ENCODE measurements at regions not wholly inside any gene's neighbourhood (a gene's known extent, or its start where the extent isn't known, plus 50 kb on each side); places are given as distances from the start of the nearest gene placed in this dataset.

GRCh38 chr12:30010071-30011052, 226.6 kb upstream of the TMTC1 start:
- Histone ChIP-seq H3K27me3 (no peaks in the 10 kb centered on the region), H3K36me3 (no peaks in the 10 kb centered on the region), H3K9me3 (no peaks in the 10 kb centered on the region), H3K27ac (peak overlapping the region; percentile 26 to 50), H3K4me1 (peaks cover 0 to 29% of the 10 kb centered on the region in 2 donors), H3K4me3 (no peak overlapping the region)
- intact Hi-C loops (cut with DNase I): no loop called here
- no peak for DNase-seq (ENCODE audit: low spot score in 2 of 2)
- TF ChIP-seq, protein P1, sequence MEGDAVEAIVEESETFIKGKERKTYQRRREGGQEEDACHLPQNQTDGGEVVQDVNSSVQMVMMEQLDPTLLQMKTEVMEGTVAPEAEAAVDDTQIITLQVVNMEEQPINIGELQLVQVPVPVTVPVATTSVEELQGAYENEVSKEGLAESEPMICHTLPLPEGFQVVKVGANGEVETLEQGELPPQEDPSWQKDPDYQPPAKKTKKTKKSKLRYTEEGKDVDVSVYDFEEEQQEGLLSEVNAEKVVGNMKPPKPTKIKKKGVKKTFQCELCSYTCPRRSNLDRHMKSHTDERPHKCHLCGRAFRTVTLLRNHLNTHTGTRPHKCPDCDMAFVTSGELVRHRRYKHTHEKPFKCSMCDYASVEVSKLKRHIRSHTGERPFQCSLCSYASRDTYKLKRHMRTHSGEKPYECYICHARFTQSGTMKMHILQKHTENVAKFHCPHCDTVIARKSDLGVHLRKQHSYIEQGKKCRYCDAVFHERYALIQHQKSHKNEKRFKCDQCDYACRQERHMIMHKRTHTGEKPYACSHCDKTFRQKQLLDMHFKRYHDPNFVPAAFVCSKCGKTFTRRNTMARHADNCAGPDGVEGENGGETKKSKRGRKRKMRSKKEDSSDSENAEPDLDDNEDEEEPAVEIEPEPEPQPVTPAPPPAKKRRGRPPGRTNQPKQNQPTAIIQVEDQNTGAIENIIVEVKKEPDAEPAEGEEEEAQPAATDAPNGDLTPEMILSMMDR (IDR thresholded peaks at IDR 0.05): no peak

DNA sequence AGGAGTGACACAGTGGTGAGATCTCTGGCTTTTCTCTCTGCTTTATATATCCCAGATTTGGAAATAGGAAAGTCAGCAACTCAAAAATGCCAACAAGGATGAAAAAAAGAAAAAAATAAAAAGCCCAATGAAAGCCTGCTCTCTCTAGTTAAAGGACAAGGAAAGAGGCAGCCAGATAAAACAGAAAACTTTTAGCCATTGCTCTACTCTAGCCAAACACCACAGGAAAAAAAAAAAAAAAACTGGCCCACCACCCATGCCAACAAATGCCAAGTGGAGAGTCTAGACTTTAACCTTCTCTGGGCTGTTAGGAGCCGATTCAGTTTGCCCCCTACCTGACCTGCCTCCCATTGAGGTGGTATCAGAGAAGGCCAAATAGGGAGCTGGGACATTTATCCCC, 222.3 kb upstream of the TMTC1 start:
- no peak for DNase-seq (ENCODE audit: low spot score in 2 of 2)
- TF ChIP-seq, protein P1 (IDR thresholded peaks at IDR 0.05): no peak
- Histone ChIP-seq H3K4me3 (peak overlapping the region in 1 of 2 donors; percentile 6), H3K27ac (peak overlapping the region; percentile 69 to 72), H3K4me1 (peaks cover 5 to 28% of the 10 kb centered on the region in 2 donors), H3K36me3 (no peaks in the 10 kb centered on the region), H3K27me3 (no peaks in the 10 kb centered on the region), H3K9me3 (no peaks in the 10 kb centered on the region)
- intact Hi-C loops (cut with DNase I): loop anchor here (5.0 kb wide), 2 partner anchors 39 to 624 kb away; partner anchors contain the start of gene ERGIC2

- Histone ChIP-seq H3K4me1 (peaks cover 5 to 20% of the 10 kb centered on the region in 2 donors), H3K9me3 (no peaks in the 10 kb centered on the region), H3K27ac (no peak overlapping the region), H3K27me3 (no peaks in the 10 kb centered on the region), H3K36me3 (no peaks in the 10 kb centered on the region), H3K4me3 (no peak overlapping the region)
- DNase-seq (ENCODE audit: low spot score in 2 of 2): no peak
- TF ChIP-seq, protein P1 (IDR thresholded peaks at IDR 0.05): no peak
- intact Hi-C loops (cut with DNase I): no loop called here
These were observed 219.6 kb upstream of the TMTC1 start for GRCh38 chr12:30003321-30003720.

DNA sequence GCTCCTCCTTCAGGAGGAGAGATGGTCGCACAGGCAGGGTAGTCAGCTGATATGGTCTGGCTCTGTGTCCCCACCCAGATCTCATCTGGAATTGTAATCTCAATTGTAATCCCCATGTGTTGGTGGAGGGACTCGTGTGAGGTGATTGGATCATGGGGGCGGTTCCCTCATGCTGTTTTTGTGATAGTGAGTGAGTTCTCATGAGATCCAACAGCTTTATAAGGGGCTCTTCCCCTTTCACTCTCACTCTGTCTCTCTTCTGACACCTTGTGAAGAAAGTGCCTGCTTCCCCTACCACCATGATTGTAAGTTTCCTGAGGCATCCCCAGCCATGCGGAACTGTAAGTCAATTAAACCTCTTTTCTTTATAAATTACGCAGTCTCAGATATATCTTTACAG, 218.9 kb upstream of the TMTC1 start:
- DNase-seq (ENCODE audit: low spot score in 2 of 2): no peak
- peaks cover 5 to 20% of the 10 kb centered on the region in 2 donors for H3K4me1 ChIP-seq
- H3K27ac ChIP-seq: no peak overlapping the region
- H3K36me3 ChIP-seq: no peaks in the 10 kb centered on the region
- intact Hi-C loops (cut with DNase I): no loop called here
- no peaks in the 10 kb centered on the region for H3K27me3 ChIP-seq
- TF ChIP-seq, protein P1 (IDR thresholded peaks at IDR 0.05): no peak
- H3K9me3 ChIP-seq: no peaks in the 10 kb centered on the region
- H3K4me3 ChIP-seq: no peak overlapping the region

- no peak overlapping the region for H3K27ac ChIP-seq
- no peak for DNase-seq (ENCODE audit: low spot score in 2 of 2)
- peaks cover 5 to 11% of the 10 kb centered on the region in 2 donors for H3K4me1 ChIP-seq
- TF ChIP-seq, protein P1 (IDR thresholded peaks at IDR 0.05): no peak
- H3K4me3 ChIP-seq: no peak overlapping the region
- no peaks in the 10 kb centered on the region for H3K36me3 ChIP-seq
- intact Hi-C loops (cut with DNase I): no loop called here
- H3K27me3 ChIP-seq: no peaks in the 10 kb centered on the region
- H3K9me3 ChIP-seq: no peaks in the 10 kb centered on the region
These were observed 216.7 kb upstream of the TMTC1 start for GRCh38 chr12:30000401-30000800.

All from ascending aorta (tissue), 2 donors.